ENCODE measurements at regions not wholly inside any gene's neighbourhood (a gene's known extent, or its start where the extent isn't known, plus 50 kb on each side); places are given as distances from the start of the nearest gene placed in this dataset.

GRCh38 chr18:7298149-7298548 lies 67.3 kb downstream of the LRRC30 start:
- TF ChIP-seq PPARA (CRISPR knock-in tag; IDR thresholded peaks at IDR 0.05; ENCODE audit: borderline replicate concordance) (no peak), ZNF565 (CRISPR knock-in tag; conservative IDR thresholded peaks at IDR 0.05; ENCODE audit: low read depth) (no peak), ISL1 (CRISPR knock-in tag; IDR thresholded peaks at IDR 0.05) (no peak), OSR1 (CRISPR knock-in tag; IDR thresholded peaks at IDR 0.05) (no peak), ZFP3 (CRISPR knock-in tag; IDR thresholded peaks at IDR 0.05) (no peak), CREB5 (CRISPR knock-in tag; IDR thresholded peaks at IDR 0.05; ENCODE audit: low read depth) (no peak), GLIS3 (CRISPR knock-in tag; IDR thresholded peaks at IDR 0.05) (no peak), ARNTL (CRISPR knock-in tag; IDR thresholded peaks at IDR 0.05; ENCODE audit: borderline replicate concordance, low read depth) (no peak), POU6F1 (CRISPR knock-in tag; IDR thresholded peaks at IDR 0.05; ENCODE audit: borderline replicate concordance, low read depth) (no peak), CSRNP3 (CRISPR knock-in tag; IDR thresholded peaks at IDR 0.05) (no peak), TCF4 (CRISPR knock-in tag; IDR thresholded peaks at IDR 0.05; ENCODE audit: borderline replicate concordance) (no peak), BACH2 (CRISPR knock-in tag; IDR thresholded peaks at IDR 0.05; ENCODE audit: borderline replicate concordance) (no peak), ZNF70 (CRISPR knock-in tag; IDR thresholded peaks at IDR 0.05) (no peak), TSHZ2 (CRISPR knock-in tag; IDR thresholded peaks at IDR 0.05) (no peak)
- no peak for ATAC-seq

GRCh38 chr18:7301094-7301493 lies 70.2 kb downstream of the LRRC30 start:
- ATAC-seq: no peak
- TF ChIP-seq CREB5 (CRISPR knock-in tag; IDR thresholded peaks at IDR 0.05; ENCODE audit: low read depth): no peak
- no peak for TF ChIP-seq PPARA (CRISPR knock-in tag; IDR thresholded peaks at IDR 0.05; ENCODE audit: borderline replicate concordance)
- TF ChIP-seq ZFP30 (CRISPR knock-in tag; IDR thresholded peaks at IDR 0.05): no peak
- no peak for TF ChIP-seq ISL1 (CRISPR knock-in tag; IDR thresholded peaks at IDR 0.05)
- no peak for TF ChIP-seq ZFP3 (CRISPR knock-in tag; IDR thresholded peaks at IDR 0.05)
- TF ChIP-seq PATZ1 (CRISPR knock-in tag; IDR thresholded peaks at IDR 0.05; ENCODE audit: borderline replicate concordance): no peak
- TF ChIP-seq OSR1 (CRISPR knock-in tag; IDR thresholded peaks at IDR 0.05): no peak
- no peak for TF ChIP-seq ZNF8 (CRISPR knock-in tag; IDR thresholded peaks at IDR 0.05)
- no peak for TF ChIP-seq ZNF565 (CRISPR knock-in tag; conservative IDR thresholded peaks at IDR 0.05; ENCODE audit: low read depth)
- TF ChIP-seq ZNF70 (CRISPR knock-in tag; IDR thresholded peaks at IDR 0.05): no peak
- TF ChIP-seq CSDC2 (CRISPR knock-in tag; IDR thresholded peaks at IDR 0.05): no peak

All from SK-N-SH treated with all-trans-retinoic acid at 6 μM for 48 hours (cell line).